ENCODE measurements at regions not wholly inside any gene's neighbourhood (a gene's known extent, or its start where the extent isn't known, plus 50 kb on each side); places are given as distances from the start of the nearest gene placed in this dataset.

GRCh38 chr5:136528481-136529030 lies 163.2 kb upstream of the TRPC7 start:
- ATAC-seq (ENCODE audit: low read depth) = no peak
- no peaks in the 10 kb centered on the region for H3K4me1 Mint-ChIP-seq
- no peak overlapping the region for H3K4me3 Mint-ChIP-seq
- H3K27me3 Mint-ChIP-seq = no peaks in the 10 kb centered on the region
- no peaks in the 10 kb centered on the region for H3K36me3 Mint-ChIP-seq
- H3K9me3 Mint-ChIP-seq = peaks cover 1% of the 10 kb centered on the region
- no peak overlapping the region for H3K27ac Mint-ChIP-seq
- no peak for DNase-seq (ENCODE audit: low spot score in 2 of 2)

- DNase-seq (ENCODE audit: low spot score in 2 of 2) (no peak), ATAC-seq (ENCODE audit: low read depth) (no peak)
- Mint-ChIP-seq H3K9me3 (peaks cover 1% of the 10 kb centered on the region), H3K4me1 (no peaks in the 10 kb centered on the region), H3K4me3 (no peak overlapping the region), H3K36me3 (no peaks in the 10 kb centered on the region), H3K27me3 (no peaks in the 10 kb centered on the region), H3K27ac (no peak overlapping the region)
These were observed 162.0 kb upstream of the TRPC7 start for GRCh38 chr5:136527311-136527710.

- H3K4me3 Mint-ChIP-seq = no peak overlapping the region
- H3K27me3 Mint-ChIP-seq = no peaks in the 10 kb centered on the region
- no peak overlapping the region for H3K27ac Mint-ChIP-seq
- no peaks in the 10 kb centered on the region for H3K36me3 Mint-ChIP-seq
- no peak for ATAC-seq (ENCODE audit: low read depth)
- H3K4me1 Mint-ChIP-seq = no peaks in the 10 kb centered on the region
- H3K9me3 Mint-ChIP-seq = peaks cover 1% of the 10 kb centered on the region
- no peak for DNase-seq (ENCODE audit: low spot score in 2 of 2)
These were observed 161.4 kb upstream of the TRPC7 start for GRCh38 chr5:136526791-136527190.

GRCh38 chr5:136526021-136526420 lies 160.7 kb upstream of the TRPC7 start:
- peaks cover 1% of the 10 kb centered on the region for H3K9me3 Mint-ChIP-seq
- H3K4me3 Mint-ChIP-seq = no peak overlapping the region
- no peaks in the 10 kb centered on the region for H3K27me3 Mint-ChIP-seq
- DNase-seq (ENCODE audit: low spot score in 2 of 2) = no peak
- H3K36me3 Mint-ChIP-seq = no peaks in the 10 kb centered on the region
- H3K4me1 Mint-ChIP-seq = no peaks in the 10 kb centered on the region
- no peak overlapping the region for H3K27ac Mint-ChIP-seq
- no peak for ATAC-seq (ENCODE audit: low read depth)

GRCh38 chr5:136525597-136525996 lies 160.3 kb upstream of the TRPC7 start:
- ATAC-seq (ENCODE audit: low read depth) (no peak), DNase-seq (ENCODE audit: low spot score in 2 of 2) (no peak)
- no peak overlapping the region for H3K4me3 Mint-ChIP-seq
- H3K9me3 Mint-ChIP-seq = peaks cover 1% of the 10 kb centered on the region
- no peaks in the 10 kb centered on the region for H3K4me1 Mint-ChIP-seq
- H3K27me3 Mint-ChIP-seq = no peaks in the 10 kb centered on the region
- H3K36me3 Mint-ChIP-seq = no peaks in the 10 kb centered on the region
- no peak overlapping the region for H3K27ac Mint-ChIP-seq

- no peak overlapping the region for H3K27ac Mint-ChIP-seq
- DNase-seq (ENCODE audit: low spot score in 2 of 2) (no peak), ATAC-seq (ENCODE audit: low read depth) (no peak)
- no peaks in the 10 kb centered on the region for H3K36me3 Mint-ChIP-seq
- peaks cover 1% of the 10 kb centered on the region for H3K9me3 Mint-ChIP-seq
- no peak overlapping the region for H3K4me3 Mint-ChIP-seq
- no peaks in the 10 kb centered on the region for H3K4me1 Mint-ChIP-seq
- no peaks in the 10 kb centered on the region for H3K27me3 Mint-ChIP-seq
These were observed 157.0 kb upstream of the TRPC7 start for GRCh38 chr5:136522217-136522956.

GRCh38 chr5:136521696-136522095 lies 156.4 kb upstream of the TRPC7 start:
- Mint-ChIP-seq H3K27ac (no peak overlapping the region), H3K4me1 (no peaks in the 10 kb centered on the region), H3K9me3 (peaks cover 1% of the 10 kb centered on the region), H3K4me3 (no peak overlapping the region), H3K36me3 (no peaks in the 10 kb centered on the region), H3K27me3 (no peaks in the 10 kb centered on the region)
- DNase-seq (ENCODE audit: low spot score in 2 of 2) (no peak), ATAC-seq (ENCODE audit: low read depth) (no peak)

- H3K27ac Mint-ChIP-seq = no peak overlapping the region
- peaks cover 1% of the 10 kb centered on the region for H3K9me3 Mint-ChIP-seq
- DNase-seq (ENCODE audit: low spot score in 2 of 2) (no peak), ATAC-seq (ENCODE audit: low read depth) (no peak)
- no peak overlapping the region for H3K4me3 Mint-ChIP-seq
- no peaks in the 10 kb centered on the region for H3K36me3 Mint-ChIP-seq
- no peaks in the 10 kb centered on the region for H3K4me1 Mint-ChIP-seq
- peaks cover 1% of the 10 kb centered on the region for H3K27me3 Mint-ChIP-seq
These were observed 153.5 kb upstream of the TRPC7 start for GRCh38 chr5:136518814-136519213.

- H3K36me3 Mint-ChIP-seq = no peaks in the 10 kb centered on the region
- DNase-seq (ENCODE audit: low spot score in 2 of 2) (no peak), ATAC-seq (ENCODE audit: low read depth) (no peak)
- peaks cover 1% of the 10 kb centered on the region for H3K27me3 Mint-ChIP-seq
- no peaks in the 10 kb centered on the region for H3K9me3 Mint-ChIP-seq
- no peak overlapping the region for H3K27ac Mint-ChIP-seq
- no peaks in the 10 kb centered on the region for H3K4me1 Mint-ChIP-seq
- no peak overlapping the region for H3K4me3 Mint-ChIP-seq
These were observed 152.8 kb upstream of the TRPC7 start for GRCh38 chr5:136518174-136518573.

GRCh38 chr5:136517755-136518154 lies 152.4 kb upstream of the TRPC7 start:
- no peak for ATAC-seq (ENCODE audit: low read depth)
- Mint-ChIP-seq H3K9me3 (no peaks in the 10 kb centered on the region), H3K36me3 (no peaks in the 10 kb centered on the region), H3K27me3 (peaks cover 1% of the 10 kb centered on the region), H3K27ac (no peak overlapping the region), H3K4me1 (no peaks in the 10 kb centered on the region), H3K4me3 (no peak overlapping the region)
- DNase-seq (ENCODE audit: low spot score in 2 of 2) = no peak

- Mint-ChIP-seq H3K27me3 (peaks cover 2% of the 10 kb centered on the region), H3K36me3 (no peaks in the 10 kb centered on the region)
These were observed 151.3 kb upstream of the TRPC7 start for GRCh38 chr5:136516637-136517036.

GRCh38 chr5:136513430-136513829 lies 148.1 kb upstream of the TRPC7 start:
- DNase-seq (ENCODE audit: low spot score in 2 of 2) (no peak), ATAC-seq (ENCODE audit: low read depth) (no peak)
- no peaks in the 10 kb centered on the region for H3K4me1 Mint-ChIP-seq
- H3K27ac Mint-ChIP-seq = no peak overlapping the region
- no peak overlapping the region for H3K4me3 Mint-ChIP-seq
- H3K36me3 Mint-ChIP-seq = no peaks in the 10 kb centered on the region
- H3K9me3 Mint-ChIP-seq = no peaks in the 10 kb centered on the region
- peaks cover 2% of the 10 kb centered on the region for H3K27me3 Mint-ChIP-seq

More at GRCh38 chr5:136516637-136517036, 151.3 kb upstream of the TRPC7 start:
- no peaks in the 10 kb centered on the region for H3K4me1 Mint-ChIP-seq
- H3K9me3 Mint-ChIP-seq = no peaks in the 10 kb centered on the region
- DNase-seq (ENCODE audit: low spot score in 2 of 2) = no peak
- H3K4me3 Mint-ChIP-seq = no peak overlapping the region
- no peak for ATAC-seq (ENCODE audit: low read depth)
- H3K27ac Mint-ChIP-seq = no peak overlapping the region

- H3K36me3 Mint-ChIP-seq = no peaks in the 10 kb centered on the region
- no peak overlapping the region for H3K4me3 Mint-ChIP-seq
- no peaks in the 10 kb centered on the region for H3K4me1 Mint-ChIP-seq
- ATAC-seq (ENCODE audit: low read depth) (no peak), DNase-seq (ENCODE audit: low spot score in 2 of 2) (no peak)
- H3K9me3 Mint-ChIP-seq = peaks cover 1% of the 10 kb centered on the region
- peaks cover 2% of the 10 kb centered on the region for H3K27me3 Mint-ChIP-seq
- no peak overlapping the region for H3K27ac Mint-ChIP-seq
These were observed 145.7 kb upstream of the TRPC7 start for GRCh38 chr5:136511046-136511445.

- Mint-ChIP-seq H3K27me3 (peaks cover 2% of the 10 kb centered on the region), H3K27ac (no peak overlapping the region), H3K4me1 (no peaks in the 10 kb centered on the region), H3K9me3 (peaks cover 1% of the 10 kb centered on the region), H3K4me3 (no peak overlapping the region), H3K36me3 (no peaks in the 10 kb centered on the region)
- DNase-seq (ENCODE audit: low spot score in 2 of 2) (no peak), ATAC-seq (ENCODE audit: low read depth) (no peak)
These were observed 145.1 kb upstream of the TRPC7 start for GRCh38 chr5:136510481-136510880.

- Mint-ChIP-seq H3K36me3 (no peaks in the 10 kb centered on the region), H3K4me1 (no peaks in the 10 kb centered on the region), H3K4me3 (no peak overlapping the region), H3K27me3 (no peaks in the 10 kb centered on the region), H3K27ac (no peak overlapping the region), H3K9me3 (peaks cover 1% of the 10 kb centered on the region)
- DNase-seq (ENCODE audit: low spot score in 2 of 2) = no peak
- ATAC-seq (ENCODE audit: low read depth) = no peak
These were observed 140.8 kb upstream of the TRPC7 start for GRCh38 chr5:136506131-136506530.

Data from memory B cell (primary cell).